Karpas-422 (cell line): ENCODE measurements at regions not wholly inside any gene's neighbourhood (a gene's known extent, or its start where the extent isn't known, plus 50 kb on each side); places are given as distances from the start of the nearest gene placed in this dataset.

Experiments
- DNase-seq: peaks from one replicate; pipeline ENCODE4 v3.0.0-alpha.2; 2015
- H2AFZ ChIP-seq: fragments of 200-600 bp; sonication (generic); 2 replicates; pipeline ENCODE4 v1.6.1; 2014; ENCODE audit warnings: antibody characterized with exemption, low read length, mixed read lengths
- H3K27ac ChIP-seq: fragments of 200-600 bp; sonication (generic); 2 replicates; pipeline ENCODE4 v1.5.1; 2014; ENCODE audit warnings: mild to moderate bottlenecking, low read length, moderate library complexity
- H3K27me3 ChIP-seq: fragments of 200-600 bp; sonication (generic); 2 replicates; pipeline ENCODE4 v1.6.1; 2014; ENCODE audit warnings: low read length, mixed read lengths
- H3K36me3 ChIP-seq: fragments of 200-600 bp; sonication (generic); 2 replicates; pipeline ENCODE4 v1.6.1; 2014; ENCODE audit warnings: low read length, mixed read lengths; ENCODE audit not compliant: insufficient read depth
- H3K4me1 ChIP-seq: fragments of 200-600 bp; sonication (generic); 2 replicates; pipeline ENCODE4 v1.6.1; 2014; ENCODE audit warnings: mild to moderate bottlenecking, low read length, mixed read lengths
- H3K4me2 ChIP-seq: fragments of 200-600 bp; sonication (generic); 2 replicates; pipeline ENCODE4 v1.6.1; 2014; ENCODE audit warnings: low read length, low read depth, mild to moderate bottlenecking; ENCODE audit not compliant: poor library complexity, severe bottlenecking
- H3K4me3 ChIP-seq: fragments of 200-600 bp; sonication (generic); 2 replicates; pipeline ENCODE4 v1.5.1; 2014; ENCODE audit warnings: mild to moderate bottlenecking, antibody characterized with exemption, low read length, mixed read lengths
- H3K79me2 ChIP-seq: fragments of 200-600 bp; sonication (generic); 2 replicates; pipeline ENCODE4 v1.6.1; 2014; ENCODE audit warnings: mild to moderate bottlenecking, low read length, mixed read lengths
- H3K9ac ChIP-seq: fragments of 200-600 bp; sonication (generic); 2 replicates; pipeline ENCODE4 v1.6.0; 2014; ENCODE audit warnings: low read length
- H3K9me2 ChIP-seq: fragments of 200-600 bp; sonication (generic), shearing (Covaris generic); replicated peaks from 2 replicates; pipeline ENCODE4 v1.6.0; 2014; ENCODE audit warnings: mild to moderate bottlenecking, low read length, moderate library complexity; ENCODE audit not compliant: insufficient read depth
- H3K9me3 ChIP-seq: fragments of 300-700, 200-600 bp; sonication (generic); 2 replicates; pipeline ENCODE4 v1.6.1; 2014; ENCODE audit warnings: low read length, mixed read lengths
- H4K20me1 ChIP-seq: fragments of 200-600 bp; sonication (generic); 2 replicates; pipeline ENCODE4 v1.6.1; 2014; ENCODE audit warnings: mild to moderate bottlenecking, antibody characterized with exemption, low read length, low read depth; ENCODE audit not compliant: insufficient read depth

DNA sequence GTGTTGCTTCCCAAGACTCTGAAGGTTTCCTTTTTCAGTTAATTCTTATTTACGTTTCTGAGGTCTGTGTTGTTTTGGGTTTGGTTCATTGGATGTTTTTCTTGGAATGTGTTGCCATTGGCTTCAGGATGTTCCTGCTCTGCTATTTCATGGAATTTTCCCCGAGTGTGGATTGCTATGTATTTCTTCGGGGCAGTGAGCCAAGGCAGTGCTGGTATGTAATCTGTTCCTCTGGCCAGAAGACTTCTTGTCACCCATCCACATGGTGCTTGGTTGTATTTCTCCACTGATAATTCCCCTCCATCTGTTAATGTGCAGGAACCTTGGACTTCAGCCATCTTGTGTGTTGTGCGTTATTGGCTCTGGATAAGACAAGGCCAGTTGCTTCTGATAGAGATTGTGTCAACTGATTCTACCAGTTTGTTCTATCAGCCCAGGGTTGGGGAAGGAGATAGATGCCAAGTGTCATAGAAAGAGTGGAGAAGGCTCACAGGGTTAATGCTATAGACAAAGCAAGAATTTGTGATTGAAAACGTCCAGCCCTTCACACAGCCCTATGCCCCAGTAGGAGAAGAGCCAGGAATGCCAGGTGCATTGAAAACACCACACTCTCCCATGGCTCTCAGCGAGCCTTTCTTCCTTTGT lies 505.2 kb downstream of the PLPP3 start:
- H3K9me2 ChIP-seq, result no peaks in the 10 kb centered on the region
- no peak overlapping the region for H3K4me3 ChIP-seq
- H3K4me2 ChIP-seq, result no peak overlapping the region
- no peak overlapping the region for H2AFZ ChIP-seq
- no peak overlapping the region for H3K27ac ChIP-seq
- no peaks in the 10 kb centered on the region for H3K79me2 ChIP-seq
- DNase-seq, result no peak
- no peaks in the 10 kb centered on the region for H3K4me1 ChIP-seq
- no peaks in the 10 kb centered on the region for H4K20me1 ChIP-seq
- no peaks in the 10 kb centered on the region for H3K27me3 ChIP-seq
- no peaks in the 10 kb centered on the region for H3K36me3 ChIP-seq
- no peak overlapping the region for H3K9ac ChIP-seq
- no peaks in the 10 kb centered on the region for H3K9me3 ChIP-seq

DNA sequence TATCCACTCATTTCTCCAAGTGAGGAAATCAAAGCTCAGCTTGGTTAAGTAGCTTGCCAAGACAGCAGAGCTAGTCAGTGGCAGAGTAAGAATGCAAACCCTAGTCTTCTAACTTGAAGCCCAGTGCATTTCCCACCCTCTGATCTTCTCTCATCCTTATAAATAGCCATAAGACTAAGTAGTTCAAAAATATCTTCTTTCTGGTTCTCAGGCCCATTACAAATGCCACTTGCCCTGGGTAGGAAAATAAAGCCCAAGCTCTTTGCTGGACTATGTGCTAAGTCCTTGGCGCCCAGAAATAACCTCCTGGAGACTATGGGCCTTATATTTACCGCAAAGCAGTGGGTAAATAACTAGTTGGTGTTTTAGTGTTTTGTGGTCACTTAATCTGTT lies 505.8 kb downstream of the PLPP3 start:
- Histone ChIP-seq H3K9me2 (no peaks in the 10 kb centered on the region), H2AFZ (no peak overlapping the region), H3K9me3 (no peaks in the 10 kb centered on the region), H3K4me3 (no peak overlapping the region), H3K79me2 (no peaks in the 10 kb centered on the region), H3K27ac (no peak overlapping the region), H3K27me3 (no peaks in the 10 kb centered on the region), H3K9ac (no peak overlapping the region), H3K36me3 (no peaks in the 10 kb centered on the region), H3K4me1 (no peaks in the 10 kb centered on the region), H4K20me1 (no peaks in the 10 kb centered on the region), H3K4me2 (no peak overlapping the region)
- DNase-seq, result no peak

DNA sequence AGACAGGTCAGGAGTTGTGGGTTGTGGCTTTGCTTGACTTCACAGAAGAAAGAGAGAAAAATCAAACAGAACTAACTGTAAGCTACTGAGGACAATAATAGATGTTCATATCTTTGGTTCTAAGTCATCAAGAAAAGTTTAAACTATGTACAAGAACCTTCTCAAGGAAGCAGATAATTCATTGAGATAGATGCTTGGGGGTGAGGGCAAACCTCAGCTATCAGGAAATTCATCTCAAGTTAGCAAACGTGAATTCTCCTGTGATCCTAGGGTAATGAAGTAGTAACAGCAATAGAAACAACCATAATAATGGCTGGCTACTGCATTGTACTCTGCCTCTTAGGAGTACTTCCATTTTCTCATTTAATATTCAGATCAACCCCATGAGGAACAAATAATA lies 506.2 kb downstream of the PLPP3 start:
- H3K4me2 ChIP-seq, result no peak overlapping the region
- DNase-seq, result no peak
- H3K9ac ChIP-seq, result no peak overlapping the region
- H4K20me1 ChIP-seq, result no peaks in the 10 kb centered on the region
- no peaks in the 10 kb centered on the region for H3K9me2 ChIP-seq
- no peaks in the 10 kb centered on the region for H3K79me2 ChIP-seq
- no peaks in the 10 kb centered on the region for H3K27me3 ChIP-seq
- no peak overlapping the region for H3K4me3 ChIP-seq
- no peaks in the 10 kb centered on the region for H3K36me3 ChIP-seq
- H2AFZ ChIP-seq, result no peak overlapping the region
- no peaks in the 10 kb centered on the region for H3K9me3 ChIP-seq
- no peaks in the 10 kb centered on the region for H3K4me1 ChIP-seq
- H3K27ac ChIP-seq, result no peak overlapping the region

DNA sequence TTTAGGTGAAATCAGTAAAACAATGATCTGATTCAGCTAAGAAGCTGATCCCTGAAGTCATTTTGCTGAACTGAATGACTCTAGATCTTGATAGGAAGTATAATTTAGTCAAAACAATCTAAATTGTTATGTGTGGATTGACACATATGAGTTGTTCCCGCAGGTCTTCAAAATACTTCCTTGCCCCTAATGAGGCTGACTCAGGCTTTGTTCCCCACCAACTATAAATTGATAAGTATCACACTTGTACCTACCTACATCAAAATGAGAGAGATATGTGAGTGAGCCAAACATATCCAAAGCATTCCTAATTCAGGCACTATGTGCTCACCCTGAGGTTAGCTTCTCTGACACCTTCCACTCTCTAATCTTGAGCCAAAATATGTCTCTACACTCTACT lies 507.1 kb downstream of the PLPP3 start:
- Histone ChIP-seq H3K4me1 (no peaks in the 10 kb centered on the region), H3K27ac (no peak overlapping the region), H3K36me3 (no peaks in the 10 kb centered on the region), H3K9me2 (no peaks in the 10 kb centered on the region), H3K27me3 (no peaks in the 10 kb centered on the region), H3K9me3 (no peaks in the 10 kb centered on the region), H3K79me2 (no peaks in the 10 kb centered on the region), H4K20me1 (no peaks in the 10 kb centered on the region), H3K4me2 (no peak overlapping the region), H2AFZ (no peak overlapping the region), H3K4me3 (no peak overlapping the region), H3K9ac (no peak overlapping the region)
- DNase-seq, result no peak

DNA sequence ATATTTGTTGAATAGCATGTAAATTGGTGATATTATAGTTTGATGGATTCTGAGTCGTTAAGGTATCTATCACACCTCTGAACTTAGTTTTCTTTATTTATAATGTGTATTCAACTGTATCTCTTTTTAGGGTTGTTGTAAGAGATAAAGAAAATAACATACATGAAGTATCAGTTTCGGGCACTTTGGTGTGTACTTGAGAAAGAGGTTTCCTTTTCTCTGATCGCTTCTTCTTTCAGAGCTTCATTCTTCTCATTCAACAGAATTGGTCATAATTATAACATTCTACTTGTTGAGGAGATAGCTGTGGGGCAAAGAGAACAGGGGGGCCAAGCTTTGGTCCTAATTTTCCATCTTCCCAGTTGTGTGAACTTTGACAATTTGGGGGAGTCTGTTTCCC lies 508.0 kb downstream of the PLPP3 start:
- DNase-seq, result no peak
- Histone ChIP-seq H3K9me3 (no peaks in the 10 kb centered on the region), H3K27me3 (no peaks in the 10 kb centered on the region)

DNA sequence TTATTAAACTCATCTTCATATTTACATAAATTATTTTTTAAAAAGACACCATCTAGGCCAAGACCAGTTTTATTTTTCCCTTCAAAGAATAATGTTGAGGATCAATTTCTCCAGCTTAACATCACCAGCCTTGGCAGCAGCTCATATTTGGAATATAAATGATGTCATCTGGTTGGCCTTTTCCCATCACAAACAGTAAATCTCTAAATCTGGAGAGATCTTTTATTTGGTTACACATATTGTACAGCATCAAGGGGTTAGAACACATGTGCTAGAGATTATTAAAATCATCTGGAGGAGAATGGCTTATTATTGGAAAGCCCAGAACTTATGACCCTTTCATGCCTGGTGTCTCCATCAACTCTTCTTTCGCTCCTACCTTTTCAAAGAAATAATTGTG lies 508.8 kb downstream of the PLPP3 start:
- Histone ChIP-seq H3K36me3 (no peaks in the 10 kb centered on the region), H3K9ac (no peak overlapping the region), H3K79me2 (no peaks in the 10 kb centered on the region), H4K20me1 (no peaks in the 10 kb centered on the region), H2AFZ (no peak overlapping the region), H3K27me3 (no peaks in the 10 kb centered on the region), H3K9me3 (no peaks in the 10 kb centered on the region), H3K27ac (no peak overlapping the region), H3K4me1 (no peaks in the 10 kb centered on the region), H3K9me2 (no peaks in the 10 kb centered on the region), H3K4me2 (no peak overlapping the region), H3K4me3 (no peak overlapping the region)
- DNase-seq, result no peak

More for the DNA sequence above, 508.0 kb downstream of the PLPP3 start:
- Histone ChIP-seq H2AFZ (no peak overlapping the region), H3K27ac (no peak overlapping the region), H3K4me3 (no peak overlapping the region), H3K36me3 (no peaks in the 10 kb centered on the region), H4K20me1 (no peaks in the 10 kb centered on the region), H3K4me1 (no peaks in the 10 kb centered on the region), H3K9ac (no peak overlapping the region), H3K79me2 (no peaks in the 10 kb centered on the region), H3K9me2 (no peaks in the 10 kb centered on the region), H3K4me2 (no peak overlapping the region)

DNA sequence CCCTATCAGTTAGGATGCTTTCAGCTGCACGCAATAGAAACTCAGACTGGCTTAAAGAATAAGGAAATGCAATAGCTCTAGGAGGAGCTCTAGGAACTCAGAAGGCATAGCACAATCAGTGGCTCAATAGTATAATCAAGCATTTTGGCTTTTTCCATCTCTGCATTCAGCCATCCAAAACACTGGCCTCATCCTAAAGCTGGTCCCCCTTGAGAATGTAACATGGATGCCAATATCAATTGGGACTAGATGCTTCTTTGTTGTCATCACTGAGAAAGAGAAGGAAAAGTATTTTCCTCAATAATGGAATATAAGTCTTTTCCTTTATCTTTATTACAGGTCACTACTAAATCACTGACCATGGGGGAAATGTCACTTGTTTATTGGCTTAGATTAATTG lies 509.5 kb downstream of the PLPP3 start:
- H3K4me2 ChIP-seq, result no peak overlapping the region
- H2AFZ ChIP-seq, result no peak overlapping the region
- H3K36me3 ChIP-seq, result no peaks in the 10 kb centered on the region
- no peak overlapping the region for H3K9ac ChIP-seq
- no peaks in the 10 kb centered on the region for H3K9me2 ChIP-seq
- H3K27ac ChIP-seq, result no peak overlapping the region
- no peaks in the 10 kb centered on the region for H4K20me1 ChIP-seq
- no peak for DNase-seq
- no peaks in the 10 kb centered on the region for H3K4me1 ChIP-seq
- no peaks in the 10 kb centered on the region for H3K79me2 ChIP-seq
- H3K4me3 ChIP-seq, result no peak overlapping the region
- no peaks in the 10 kb centered on the region for H3K27me3 ChIP-seq
- H3K9me3 ChIP-seq, result no peaks in the 10 kb centered on the region

DNA sequence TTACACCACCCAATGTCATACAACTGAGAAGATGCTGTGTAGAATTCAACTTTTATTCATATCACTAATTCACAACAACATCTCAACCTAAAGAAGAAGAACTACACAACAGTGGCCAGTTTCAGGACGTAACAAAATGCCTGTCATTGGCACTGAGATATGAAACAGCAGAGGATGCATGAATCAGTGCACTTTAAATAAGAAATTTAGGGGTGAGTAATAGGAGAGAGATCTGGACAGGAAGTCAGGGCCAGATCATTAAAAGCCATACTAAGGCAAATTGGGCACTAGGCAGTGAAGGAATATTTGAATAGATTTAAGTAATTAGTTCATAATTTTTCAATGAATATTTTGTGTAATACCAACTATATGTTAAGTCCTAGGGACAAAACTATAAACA lies 510.5 kb downstream of the PLPP3 start:
- Histone ChIP-seq H3K79me2 (no peaks in the 10 kb centered on the region), H3K9me3 (no peaks in the 10 kb centered on the region), H3K9ac (no peak overlapping the region), H3K4me2 (no peak overlapping the region), H3K9me2 (no peaks in the 10 kb centered on the region), H4K20me1 (no peaks in the 10 kb centered on the region), H2AFZ (no peak overlapping the region), H3K27ac (no peak overlapping the region), H3K27me3 (no peaks in the 10 kb centered on the region), H3K4me3 (no peak overlapping the region), H3K36me3 (no peaks in the 10 kb centered on the region), H3K4me1 (no peaks in the 10 kb centered on the region)
- DNase-seq, result no peak

DNA sequence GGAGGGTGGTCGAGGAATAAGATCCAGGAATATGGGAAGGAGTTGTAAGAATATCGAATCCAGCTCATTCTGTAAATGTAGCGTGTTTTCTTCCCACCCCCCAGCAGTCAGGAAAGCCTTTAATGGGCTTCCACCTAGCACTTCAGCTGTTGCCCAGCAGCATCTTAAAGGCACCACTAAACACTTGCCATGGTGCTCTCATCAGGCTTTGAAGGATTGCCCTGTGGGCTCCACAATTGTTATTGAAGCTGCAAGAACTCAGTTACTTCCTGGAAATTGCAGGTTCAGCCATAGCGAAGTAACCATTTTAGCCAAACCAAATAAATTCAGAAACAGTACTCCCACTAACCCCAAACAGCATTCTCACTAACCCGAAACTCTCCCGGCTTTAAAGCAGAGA lies 511.2 kb downstream of the PLPP3 start:
- no peaks in the 10 kb centered on the region for H3K9me3 ChIP-seq
- H3K27ac ChIP-seq, result no peak overlapping the region
- no peak overlapping the region for H3K4me3 ChIP-seq
- H3K79me2 ChIP-seq, result no peaks in the 10 kb centered on the region
- no peaks in the 10 kb centered on the region for H3K36me3 ChIP-seq
- no peaks in the 10 kb centered on the region for H3K9me2 ChIP-seq
- no peaks in the 10 kb centered on the region for H3K27me3 ChIP-seq
- H2AFZ ChIP-seq, result no peak overlapping the region
- no peak overlapping the region for H3K9ac ChIP-seq
- no peaks in the 10 kb centered on the region for H3K4me1 ChIP-seq
- no peak overlapping the region for H3K4me2 ChIP-seq
- DNase-seq, result no peak
- no peaks in the 10 kb centered on the region for H4K20me1 ChIP-seq
